Embryonic facial prominence (tissue), 1 donor: ENCODE measurements at regions not wholly inside any gene's neighbourhood (a gene's known extent, or its start where the extent isn't known, plus 50 kb on each side); places are given as distances from the start of the nearest gene placed in this dataset.

Source experiments
- DNase-seq: peaks from one replicate; pipeline ENCODE4 v3.0.0-alpha.2; 2016; ENCODE audit errors: extremely low spot score

DNA sequence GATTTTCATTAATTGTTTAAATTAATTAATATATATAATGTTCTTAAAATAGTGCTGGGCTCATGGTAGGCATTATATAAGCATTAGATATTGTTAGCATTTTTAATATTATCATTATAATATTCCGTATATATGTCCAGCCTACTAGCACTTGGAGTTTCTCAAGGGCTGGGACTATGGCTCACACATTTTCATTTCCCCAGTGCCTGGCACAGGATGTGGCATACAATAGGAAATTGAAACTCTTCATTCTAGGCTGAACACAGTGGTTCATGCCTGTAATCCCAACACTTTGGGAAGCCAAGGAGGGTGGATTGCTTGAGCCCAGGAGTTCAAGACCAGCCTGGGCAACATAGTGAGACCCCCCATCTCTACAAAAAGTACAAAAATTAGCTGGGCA is 170.4 kb downstream of the RSL24D1 start:
- no peak for DNase-seq

DNA sequence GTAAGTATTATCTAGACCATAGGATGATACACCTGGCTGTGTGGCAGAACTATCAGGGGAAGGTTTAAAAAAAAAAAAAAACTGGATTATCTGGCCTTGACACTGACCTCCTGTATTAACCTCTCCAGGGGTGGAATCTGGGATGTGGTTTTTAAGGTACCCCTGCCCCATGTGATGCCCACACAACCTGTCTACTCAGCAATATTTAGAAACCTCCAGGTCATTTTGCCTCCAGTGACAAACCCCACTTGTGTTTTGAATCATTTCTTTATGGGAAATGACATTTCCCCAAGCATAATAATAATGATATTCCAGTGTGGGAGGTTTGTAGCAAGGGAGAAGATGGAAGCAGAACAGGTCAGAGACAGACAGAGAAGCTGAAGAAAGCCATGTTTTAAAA is 179.1 kb downstream of the RSL24D1 start:
- DNase-seq: no peak

- DNase-seq: no peak
Measured at GRCh38 chr15:55016225-55016624, 180.5 kb downstream of the RSL24D1 start.

GRCh38 chr15:55015093-55015445 is 181.7 kb downstream of the RSL24D1 start:
- no peak for DNase-seq

DNA sequence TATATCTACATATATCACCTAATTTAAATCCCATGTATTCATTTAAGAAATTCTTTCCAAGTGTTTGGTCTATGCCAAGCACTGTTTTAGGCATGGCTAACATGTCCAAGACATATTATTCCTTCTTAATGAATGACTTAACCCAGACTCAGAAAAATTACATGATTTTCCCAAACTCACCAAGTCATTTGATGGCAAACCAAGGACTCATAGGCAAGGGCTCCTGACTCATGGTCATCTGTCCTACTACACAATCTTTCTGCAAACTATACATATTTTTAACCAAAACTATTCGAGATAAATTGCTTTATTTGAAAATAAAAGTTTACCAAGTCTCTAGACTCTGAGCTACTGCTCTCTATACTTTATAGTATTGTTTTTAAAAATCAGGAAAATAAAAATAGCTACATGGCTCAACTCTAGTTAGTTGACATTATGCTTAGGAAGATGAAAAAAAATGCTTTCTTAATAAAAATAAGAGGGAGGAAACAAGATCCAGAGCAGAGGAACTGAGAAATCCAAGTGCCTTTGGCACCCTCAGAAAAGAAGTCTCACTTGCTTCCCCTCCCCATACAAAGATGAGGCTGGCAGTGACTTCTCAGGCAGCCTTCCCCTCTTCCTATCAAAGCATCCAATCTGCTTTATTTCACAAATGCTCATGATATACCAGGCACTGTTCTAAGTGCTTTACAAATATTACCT is 182.2 kb downstream of the RSL24D1 start:
- no peak for DNase-seq

DNA sequence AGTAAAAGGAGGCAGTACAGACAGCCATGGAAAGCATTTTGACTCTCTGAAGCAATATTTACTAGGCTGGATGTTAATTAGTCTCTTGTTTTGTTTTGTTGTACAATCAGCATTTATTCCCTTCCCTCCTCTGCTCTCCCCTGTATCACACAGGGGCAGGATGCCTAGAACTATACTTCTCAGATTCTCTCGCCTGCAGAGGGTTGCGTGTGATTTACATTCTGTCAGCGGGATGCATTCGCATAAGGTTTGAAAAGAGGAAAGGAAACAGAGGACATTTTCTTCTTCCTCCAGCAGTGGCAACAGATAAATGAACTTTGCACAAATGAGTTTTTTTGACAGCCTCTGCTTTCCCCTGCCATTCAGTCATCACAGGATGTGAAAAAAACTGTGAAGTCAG is 188.3 kb downstream of the RSL24D1 start:
- DNase-seq: no peak

- no peak for DNase-seq
Measured at GRCh38 chr15:55007561-55007960, 189.2 kb downstream of the RSL24D1 start.

- DNase-seq: no peak
Measured at GRCh38 chr15:55005679-55006078, 191.1 kb downstream of the RSL24D1 start.

GRCh38 chr15:55003965-55004873 is 192.5 kb downstream of the RSL24D1 start:
- no peak for DNase-seq

DNA sequence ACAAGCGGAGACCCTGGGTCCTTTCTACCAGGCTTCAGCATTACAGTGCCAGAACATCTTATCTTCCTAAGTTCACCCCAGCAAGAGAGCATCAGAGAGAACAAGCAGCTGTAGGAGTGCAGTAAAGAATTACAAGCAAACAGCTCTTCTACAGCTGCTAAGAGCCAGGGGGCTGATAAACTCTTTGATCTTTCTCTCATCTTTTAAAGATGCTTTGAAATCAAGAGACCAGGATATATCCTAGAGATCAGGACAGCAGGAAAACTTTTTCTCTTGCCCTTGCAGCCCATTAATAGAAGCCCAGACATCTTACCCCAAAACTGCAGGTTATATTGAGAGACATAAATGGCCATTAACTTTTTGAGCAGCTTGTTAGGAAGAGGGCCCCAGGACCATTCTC is 198.1 kb downstream of the RSL24D1 start:
- no peak for DNase-seq

DNA sequence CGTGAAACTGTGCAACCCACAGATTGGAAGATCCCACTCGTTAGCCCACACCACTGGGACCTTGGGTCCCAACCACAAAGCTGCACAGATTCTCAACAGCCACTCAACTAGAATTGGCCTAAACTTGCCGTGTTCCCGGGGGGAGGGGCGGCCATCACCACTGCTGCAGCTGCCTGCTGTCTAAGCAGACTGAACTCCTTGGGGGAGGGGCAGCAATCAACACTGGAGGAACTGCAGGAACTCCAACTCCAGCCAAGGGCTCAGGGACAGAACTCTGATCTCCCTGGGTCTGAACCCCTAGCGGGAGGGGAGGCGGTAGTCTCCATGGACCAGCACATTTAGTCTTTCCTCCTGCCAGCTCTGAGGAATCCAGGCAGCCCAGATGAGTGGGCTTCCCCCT is 205.9 kb downstream of the RSL24D1 start:
- DNase-seq: no peak

GRCh38 chr15:54987881-54988280 is 208.9 kb downstream of the RSL24D1 start:
- DNase-seq: no peak

GRCh38 chr15:54979964-54980363 is 216.8 kb downstream of the RSL24D1 start:
- no peak for DNase-seq

DNA sequence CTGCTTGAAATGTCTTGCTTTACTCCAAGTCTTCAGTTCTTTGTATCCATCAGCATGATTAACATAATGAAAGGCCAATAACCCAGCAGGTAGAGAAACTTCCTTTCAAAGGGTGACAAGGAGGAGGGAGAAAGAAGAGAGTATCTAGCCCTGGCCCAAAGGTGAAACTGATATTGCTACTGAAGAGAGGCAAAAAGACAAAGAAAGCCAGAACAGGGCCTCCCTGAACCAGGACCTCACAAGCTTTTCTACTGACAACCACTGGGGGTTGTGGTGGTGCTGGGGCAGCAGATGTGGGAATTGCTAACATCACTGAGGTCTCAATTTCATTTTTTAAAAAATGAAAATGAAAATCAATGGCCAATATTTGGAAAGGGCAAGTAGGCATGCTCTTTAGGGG is 234.1 kb downstream of the RSL24D1 start:
- DNase-seq: no peak

DNA sequence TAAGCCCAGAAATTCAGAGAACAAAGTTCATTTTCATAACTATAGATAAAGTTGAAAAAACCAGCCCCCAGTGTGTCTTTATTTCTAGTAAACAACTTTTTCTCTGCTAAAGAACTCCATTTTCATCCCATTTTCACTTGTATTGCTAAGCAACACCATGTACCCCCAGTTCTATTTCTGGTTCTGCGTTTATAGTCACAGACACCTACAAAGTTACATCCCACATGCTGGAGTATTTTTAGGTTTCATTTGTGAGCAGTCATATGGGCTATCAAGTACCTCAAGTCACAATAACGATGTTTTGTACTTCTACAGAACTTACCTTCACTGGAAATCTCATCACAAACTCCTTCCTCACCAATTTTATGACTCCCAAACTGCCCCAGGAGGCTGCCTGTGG is 236.5 kb downstream of the RSL24D1 start:
- no peak for DNase-seq

- no peak for DNase-seq
Measured at GRCh38 chr15:54941417-54941816, 255.3 kb downstream of the RSL24D1 start.

DNA sequence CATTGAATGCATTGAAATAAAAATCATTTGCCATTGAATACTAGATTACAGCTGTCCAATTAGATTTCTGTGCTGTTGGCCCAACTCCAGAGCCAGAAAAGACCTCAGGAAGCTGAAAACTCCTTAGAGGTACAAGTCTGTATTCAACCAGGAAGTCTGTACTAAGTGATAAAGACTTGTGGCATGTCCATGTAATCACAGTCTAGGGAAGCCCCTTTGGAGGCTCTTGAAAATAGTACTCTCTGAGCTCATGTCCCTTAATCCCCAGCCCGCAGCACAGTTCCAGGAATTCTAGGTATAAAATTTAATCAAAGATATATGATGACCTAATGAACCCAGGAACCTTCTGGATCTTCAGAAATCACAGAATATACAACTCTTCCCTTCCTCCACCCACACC is 279.4 kb downstream of the RSL24D1 start:
- DNase-seq: no peak

- DNase-seq: no peak
Measured at GRCh38 chr15:54915380-54915779, 281.4 kb downstream of the RSL24D1 start.

DNA sequence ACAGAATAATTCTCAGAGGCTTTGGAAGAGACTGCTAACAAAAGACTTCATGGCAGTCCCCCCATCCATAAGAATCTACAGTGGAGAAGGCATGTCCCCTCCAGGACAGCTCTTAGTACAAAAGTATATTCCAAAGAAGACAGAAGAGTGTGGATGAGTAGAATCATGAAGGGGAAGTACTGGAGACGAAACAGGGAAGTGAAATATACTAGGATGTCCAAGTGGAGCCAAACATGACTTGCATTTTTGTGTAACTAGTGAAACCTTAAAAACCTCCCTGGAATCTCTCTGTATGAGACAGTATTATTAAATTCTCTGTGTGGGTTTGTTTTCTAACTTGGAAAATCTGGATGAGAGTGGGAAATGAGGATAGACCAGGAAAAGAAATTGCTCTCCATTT is 312.4 kb downstream of the RSL24D1 start:
- no peak for DNase-seq

- no peak for DNase-seq
Measured at GRCh38 chr15:54859982-54860381, 336.8 kb downstream of the RSL24D1 start.

GRCh38 chr15:54854667-54855066 is 342.1 kb downstream of the RSL24D1 start:
- no peak for DNase-seq

- DNase-seq: no peak
Measured at GRCh38 chr15:54850101-54850500, 346.6 kb downstream of the RSL24D1 start.

GRCh38 chr15:54843006-54843405 is 353.7 kb downstream of the RSL24D1 start:
- no peak for DNase-seq
